Osteocyte (in vitro differentiated cells): ENCODE measurements at regions not wholly inside any gene's neighbourhood (a gene's known extent, or its start where the extent isn't known, plus 50 kb on each side); places are given as distances from the start of the nearest gene placed in this dataset.

Source experiments
- DNase-seq: peaks from one replicate; pipeline ENCODE4 v3.0.0; 2021; ENCODE audit warnings: mixed read lengths; ENCODE audit not compliant: unreplicated experiment; ENCODE audit errors: extremely low spot score
- H3K27ac Mint-ChIP-seq: one replicate; pipeline ENCODE4 v1.8.0; 2021; ENCODE audit warnings: mild to moderate bottlenecking, mixed read lengths; ENCODE audit not compliant: unreplicated experiment
- H3K27me3 Mint-ChIP-seq: one replicate; pipeline ENCODE4 v1.8.0; 2021; ENCODE audit warnings: mixed read lengths; ENCODE audit not compliant: unreplicated experiment
- H3K36me3 Mint-ChIP-seq: one replicate; pipeline ENCODE4 v1.8.0; 2021; ENCODE audit warnings: mixed read lengths; ENCODE audit not compliant: unreplicated experiment
- H3K4me1 Mint-ChIP-seq: one replicate; pipeline ENCODE4 v1.8.0; 2021; ENCODE audit warnings: mixed read lengths; ENCODE audit not compliant: unreplicated experiment
- H3K4me3 Mint-ChIP-seq: one replicate; pipeline ENCODE4 v1.8.0; 2021; ENCODE audit warnings: mild to moderate bottlenecking, moderate library complexity, mixed read lengths; ENCODE audit not compliant: unreplicated experiment
- H3K9me3 Mint-ChIP-seq: one replicate; pipeline ENCODE4 v1.8.0; 2021; ENCODE audit warnings: mixed read lengths; ENCODE audit not compliant: unreplicated experiment
- TF ChIP-seq, protein P1 (sequence below): fragments of 200-600 bp; sonication (generic); IDR thresholded peaks from 2 replicates; pipeline ENCODE4 v1.5.0; 2021; ENCODE audit warnings: antibody characterized with exemption, mild to moderate bottlenecking, moderate library complexity

- Mint-ChIP-seq H3K9me3 (peaks cover 4% of the 10 kb centered on the region), H3K4me3 (no peak overlapping the region), H3K27me3 (no peaks in the 10 kb centered on the region), H3K4me1 (no peaks in the 10 kb centered on the region), H3K36me3 (no peaks in the 10 kb centered on the region), H3K27ac (no peak overlapping the region)
- DNase-seq = no peak
- TF ChIP-seq, protein P1, sequence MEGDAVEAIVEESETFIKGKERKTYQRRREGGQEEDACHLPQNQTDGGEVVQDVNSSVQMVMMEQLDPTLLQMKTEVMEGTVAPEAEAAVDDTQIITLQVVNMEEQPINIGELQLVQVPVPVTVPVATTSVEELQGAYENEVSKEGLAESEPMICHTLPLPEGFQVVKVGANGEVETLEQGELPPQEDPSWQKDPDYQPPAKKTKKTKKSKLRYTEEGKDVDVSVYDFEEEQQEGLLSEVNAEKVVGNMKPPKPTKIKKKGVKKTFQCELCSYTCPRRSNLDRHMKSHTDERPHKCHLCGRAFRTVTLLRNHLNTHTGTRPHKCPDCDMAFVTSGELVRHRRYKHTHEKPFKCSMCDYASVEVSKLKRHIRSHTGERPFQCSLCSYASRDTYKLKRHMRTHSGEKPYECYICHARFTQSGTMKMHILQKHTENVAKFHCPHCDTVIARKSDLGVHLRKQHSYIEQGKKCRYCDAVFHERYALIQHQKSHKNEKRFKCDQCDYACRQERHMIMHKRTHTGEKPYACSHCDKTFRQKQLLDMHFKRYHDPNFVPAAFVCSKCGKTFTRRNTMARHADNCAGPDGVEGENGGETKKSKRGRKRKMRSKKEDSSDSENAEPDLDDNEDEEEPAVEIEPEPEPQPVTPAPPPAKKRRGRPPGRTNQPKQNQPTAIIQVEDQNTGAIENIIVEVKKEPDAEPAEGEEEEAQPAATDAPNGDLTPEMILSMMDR = no peak
Measured at GRCh38 chr4:160265014-160265413, 1162.1 kb downstream of the RAPGEF2 start.

- H3K27ac Mint-ChIP-seq = no peak overlapping the region
- DNase-seq = no peak
- peaks cover 6% of the 10 kb centered on the region for H3K9me3 Mint-ChIP-seq
- TF ChIP-seq, protein P1 = no peak
- H3K27me3 Mint-ChIP-seq = no peaks in the 10 kb centered on the region
- H3K4me3 Mint-ChIP-seq = no peak overlapping the region
- H3K36me3 Mint-ChIP-seq = no peaks in the 10 kb centered on the region
- H3K4me1 Mint-ChIP-seq = no peaks in the 10 kb centered on the region
Measured at GRCh38 chr4:160265836-160266235, 1163.0 kb downstream of the RAPGEF2 start.

DNA sequence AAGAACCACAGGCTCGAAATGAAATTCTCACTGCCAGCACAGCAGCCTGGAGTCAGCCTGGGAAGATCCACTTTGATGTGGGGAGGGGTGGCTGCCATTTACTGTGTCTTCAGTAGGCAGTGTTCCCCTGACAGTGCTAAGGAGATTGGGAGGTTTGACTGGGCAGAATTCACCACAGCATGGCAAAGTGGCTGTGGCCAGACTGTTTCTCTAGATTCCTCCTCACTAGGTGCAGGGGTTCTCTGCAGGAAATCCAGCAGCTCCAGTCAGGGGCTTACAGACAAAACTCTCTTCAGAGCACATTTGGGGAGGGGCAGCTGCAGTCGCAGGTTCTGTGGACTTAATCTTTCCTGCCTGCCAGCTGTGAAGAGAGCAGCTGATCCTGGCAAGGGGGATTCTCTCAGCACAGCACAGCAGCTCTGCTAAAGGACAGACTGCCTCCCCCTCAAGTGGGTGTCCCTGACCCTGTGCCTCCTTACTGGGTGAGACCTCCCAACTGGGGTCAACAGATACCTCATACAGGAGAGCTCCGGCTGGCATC, 1174.0 kb downstream of the RAPGEF2 start:
- no peak overlapping the region for H3K27ac Mint-ChIP-seq
- no peaks in the 10 kb centered on the region for H3K27me3 Mint-ChIP-seq
- no peaks in the 10 kb centered on the region for H3K36me3 Mint-ChIP-seq
- H3K4me3 Mint-ChIP-seq = no peak overlapping the region
- TF ChIP-seq, protein P1 = no peak
- H3K9me3 Mint-ChIP-seq = peaks cover 40% of the 10 kb centered on the region
- no peaks in the 10 kb centered on the region for H3K4me1 Mint-ChIP-seq
- no peak for DNase-seq

GRCh38 chr4:160283081-160283480, 1180.2 kb downstream of the RAPGEF2 start:
- TF ChIP-seq, protein P1 = no peak
- DNase-seq = no peak
- Mint-ChIP-seq H3K9me3 (peaks cover 19% of the 10 kb centered on the region), H3K27ac (no peak overlapping the region), H3K4me3 (no peak overlapping the region), H3K4me1 (no peaks in the 10 kb centered on the region), H3K27me3 (no peaks in the 10 kb centered on the region), H3K36me3 (no peaks in the 10 kb centered on the region)

- Mint-ChIP-seq H3K4me1 (no peaks in the 10 kb centered on the region), H3K9me3 (peaks cover 17% of the 10 kb centered on the region), H3K27me3 (no peaks in the 10 kb centered on the region), H3K27ac (no peak overlapping the region), H3K36me3 (no peaks in the 10 kb centered on the region), H3K4me3 (no peak overlapping the region)
- TF ChIP-seq, protein P1 = no peak
- DNase-seq = no peak
Measured at GRCh38 chr4:160284516-160284915, 1181.6 kb downstream of the RAPGEF2 start.
